H4 (cell line): ENCODE measurements at regions not wholly inside any gene's neighbourhood (a gene's known extent, or its start where the extent isn't known, plus 50 kb on each side); places are given as distances from the start of the nearest gene placed in this dataset.
A peak's percentile ranks its signal among the peaks of the same experiment; 100 is the strongest.
"Not testable (repeated sequence)": the region's sequence is repeated elsewhere in the genome, so short reads cannot be mapped to it uniquely, and the experiment has no call there.

Source experiments
- DNase-seq: peaks from one replicate; pipeline ENCODE4 v3.0.0-alpha.2; 2015; ENCODE audit warnings: low spot score

DNA sequence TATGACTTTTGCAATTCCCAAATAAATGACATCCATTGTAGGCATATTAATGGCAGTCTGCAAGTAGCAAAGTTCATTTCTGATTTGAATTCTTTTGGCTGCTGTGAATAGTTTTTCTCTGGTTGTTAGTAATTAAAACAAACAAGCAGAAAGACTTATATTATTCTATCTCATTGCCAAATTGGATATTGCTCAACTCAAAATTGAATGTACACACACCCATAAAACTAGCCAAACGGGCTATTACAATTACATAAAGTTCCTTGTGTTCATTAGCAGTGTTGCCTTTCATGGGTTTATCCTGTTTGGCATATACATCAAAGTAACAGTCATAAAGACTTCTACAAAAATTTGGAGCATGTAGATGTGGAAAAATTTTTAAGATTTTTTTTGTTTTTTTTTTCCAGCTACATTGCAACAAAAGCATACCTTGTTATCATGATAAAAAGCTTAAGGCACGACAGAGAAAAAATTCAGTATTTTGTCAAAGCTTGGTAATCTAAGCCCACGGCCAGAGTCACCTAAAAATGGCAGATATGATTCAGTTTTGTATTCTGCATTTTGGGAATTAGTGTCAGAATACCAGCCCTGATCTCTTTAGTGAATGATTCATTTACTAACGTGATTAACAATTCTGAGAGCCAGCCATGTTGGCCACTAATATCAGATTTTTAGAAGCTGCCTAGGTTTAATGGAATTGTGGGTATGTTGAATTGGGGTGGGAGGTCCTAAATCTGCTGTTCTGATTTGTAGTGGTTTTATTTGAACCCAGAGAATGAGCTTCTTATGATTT is 108.4 kb downstream of the KLF5 start:
- DNase-seq: no peak

DNA sequence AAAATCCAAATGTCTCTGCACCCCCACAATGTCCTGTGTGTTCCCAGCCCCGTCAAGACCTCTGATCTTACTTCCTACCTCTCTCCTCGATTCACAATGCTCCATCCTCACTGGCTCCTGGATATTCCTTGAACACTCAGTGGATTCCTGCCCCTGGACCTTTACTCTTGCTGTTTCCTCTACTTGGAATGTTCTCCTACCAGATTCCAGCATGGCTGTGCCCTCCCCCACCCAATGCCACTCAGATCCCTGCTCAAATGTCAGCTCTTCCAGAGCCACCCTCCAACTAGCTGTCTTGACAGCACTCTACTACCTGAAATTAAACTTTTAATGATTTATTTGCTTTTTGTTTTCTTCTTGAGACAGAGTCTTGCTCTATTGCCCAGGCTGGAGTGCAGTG is 107.4 kb downstream of the KLF5 start:
- no peak for DNase-seq

DNA sequence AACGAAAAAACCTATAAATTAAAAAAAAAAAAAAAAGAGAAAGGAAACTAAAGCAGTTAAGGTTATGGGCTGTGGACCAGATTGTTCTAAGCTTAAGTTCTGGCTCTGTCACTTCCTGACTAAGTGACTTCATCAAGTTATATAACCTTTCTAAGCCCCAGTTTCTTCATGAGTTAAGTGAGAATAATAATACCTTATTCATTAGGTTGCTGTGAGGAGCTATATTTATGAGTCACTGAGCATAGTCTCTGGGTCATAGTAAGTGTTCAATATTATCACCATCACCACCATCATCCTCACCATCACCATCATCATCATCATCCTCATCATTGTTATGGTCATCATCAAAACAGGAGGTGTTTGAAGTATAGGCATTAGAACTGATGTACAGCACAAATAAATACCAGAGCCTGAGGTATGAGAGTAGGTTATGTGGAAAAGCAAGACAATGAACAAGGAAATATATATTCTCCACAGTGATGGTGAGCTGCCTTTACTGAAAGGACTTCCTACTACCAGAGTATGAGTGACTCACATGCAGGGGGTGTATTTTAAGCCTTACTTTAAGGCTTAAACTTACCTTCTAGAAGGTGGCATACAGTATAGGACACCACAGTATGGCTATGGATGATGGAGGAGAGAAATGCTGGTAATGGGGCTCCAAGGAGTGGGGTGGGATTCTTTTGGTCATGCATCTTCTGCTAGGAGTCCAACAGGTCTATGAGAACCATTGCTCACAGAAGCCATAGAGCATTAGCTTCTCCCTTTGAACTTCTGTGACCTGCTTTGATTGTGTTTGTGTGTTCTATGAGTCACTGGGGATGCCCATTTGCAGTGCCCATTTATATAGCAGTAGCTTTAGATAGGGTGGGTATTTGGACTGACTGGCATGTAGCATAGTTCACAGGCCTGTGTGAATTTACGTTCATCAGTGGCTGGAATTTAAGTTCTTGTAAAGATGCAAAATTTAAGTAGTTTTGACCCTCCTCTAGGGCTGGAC is 104.4 kb downstream of the KLF5 start:
- DNase-seq: no peak

DNA sequence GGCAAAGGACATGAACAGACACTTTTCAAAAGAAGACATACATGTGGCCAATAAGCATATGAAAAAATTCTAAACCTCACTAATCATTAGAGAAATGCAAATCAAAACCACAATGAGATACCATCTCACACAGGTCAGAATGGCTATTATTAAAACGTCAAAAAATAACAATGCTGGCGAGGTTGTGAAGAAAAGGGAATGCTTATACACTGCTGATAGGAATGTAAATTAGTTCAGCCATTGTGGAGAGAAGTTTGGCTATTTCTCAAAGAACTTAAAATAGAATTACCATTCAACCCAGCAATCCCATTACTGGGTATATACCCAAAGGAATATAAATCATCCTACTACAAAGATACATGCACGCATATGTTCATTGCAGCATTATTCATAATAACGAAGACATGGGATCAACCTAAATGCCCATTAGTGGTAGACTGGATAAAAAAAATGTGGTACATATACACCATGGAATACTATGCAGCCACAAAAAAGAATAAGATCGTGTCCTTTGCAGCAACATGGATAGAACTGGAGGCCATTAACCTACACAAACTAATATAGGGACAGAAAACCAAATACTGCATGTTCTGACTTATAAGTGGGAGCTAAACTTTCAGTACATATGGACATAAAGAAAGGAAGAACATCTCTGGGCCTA is 101.7 kb downstream of the KLF5 start:
- not testable (repeated sequence) for DNase-seq

DNA sequence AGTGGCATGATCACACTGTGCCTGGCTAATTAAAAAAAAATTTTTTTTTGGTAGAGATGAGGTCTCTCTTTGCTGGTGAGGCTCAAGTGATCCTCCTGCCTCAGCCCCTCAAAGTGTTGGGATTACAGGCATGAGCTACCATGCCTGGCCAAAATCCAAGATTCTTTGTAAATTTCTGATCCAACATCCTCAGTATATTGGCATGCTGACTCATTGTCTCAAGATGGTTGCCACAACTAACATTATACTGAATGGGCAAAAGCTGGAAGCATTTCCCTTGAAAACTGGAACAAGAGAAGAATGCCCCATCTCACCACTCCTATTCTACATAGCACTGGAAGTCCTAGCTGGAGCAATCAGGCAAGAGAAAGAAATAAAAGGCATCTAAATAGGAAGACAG is 100.0 kb downstream of the KLF5 start:
- DNase-seq: peak; percentile 13

DNA sequence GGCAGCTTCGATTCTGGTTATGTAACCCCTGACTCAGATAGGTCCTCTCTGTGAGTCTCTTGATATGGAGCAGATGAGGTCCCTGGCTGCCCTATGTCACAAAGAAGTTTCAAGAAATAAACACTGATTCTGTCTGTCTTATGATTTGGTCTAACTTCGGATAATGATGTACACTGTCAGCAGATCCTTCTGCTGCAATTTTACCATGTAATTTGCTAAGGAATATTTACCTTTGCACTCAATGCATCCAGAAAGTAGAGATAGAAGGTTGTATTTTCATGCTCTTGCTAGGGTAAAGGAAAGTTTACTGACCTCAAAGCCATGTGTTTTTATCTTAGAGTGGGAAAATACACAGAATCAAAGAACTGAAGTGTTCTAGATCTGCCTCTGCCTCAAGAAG is 98.2 kb downstream of the KLF5 start:
- DNase-seq: no peak

DNA sequence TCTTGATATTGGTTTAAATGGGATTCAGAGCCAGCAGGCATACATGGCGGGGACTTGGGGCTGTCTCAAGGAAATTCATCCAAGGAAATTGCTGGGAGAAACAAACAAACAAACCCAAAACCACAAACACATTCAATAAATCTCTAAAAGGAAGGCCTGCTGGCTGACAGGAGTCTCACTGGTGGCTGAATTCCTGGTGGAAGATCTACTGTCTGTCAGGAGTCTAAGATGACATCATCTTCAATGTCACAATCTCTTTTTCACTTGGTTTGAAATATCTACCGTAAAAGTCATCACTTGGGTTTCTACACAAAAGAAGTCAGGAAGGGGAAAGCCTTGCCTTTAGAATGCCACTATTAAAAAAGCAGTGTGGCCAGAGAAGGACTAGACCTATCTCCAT is 87.9 kb downstream of the KLF5 start:
- DNase-seq: no peak

DNA sequence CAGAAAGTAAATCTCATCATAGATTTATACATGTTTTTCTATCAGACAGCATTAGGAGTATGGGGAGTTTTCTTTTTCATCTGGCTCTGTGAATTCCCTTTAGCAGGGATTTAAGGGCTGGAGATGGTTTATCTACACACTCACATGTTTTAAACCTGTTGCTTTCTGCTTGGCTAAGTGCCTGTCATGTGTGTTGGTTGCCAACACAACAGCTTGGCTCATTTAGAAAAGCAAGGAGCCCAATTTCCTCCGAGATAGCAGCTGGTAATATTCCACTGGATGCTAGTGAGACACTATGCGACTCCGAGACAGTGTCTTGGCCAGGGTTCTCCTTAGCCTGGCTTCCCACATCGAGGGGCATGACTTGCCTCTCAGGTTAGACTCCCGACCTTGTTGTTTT is 83.3 kb downstream of the KLF5 start:
- no peak for DNase-seq

DNA sequence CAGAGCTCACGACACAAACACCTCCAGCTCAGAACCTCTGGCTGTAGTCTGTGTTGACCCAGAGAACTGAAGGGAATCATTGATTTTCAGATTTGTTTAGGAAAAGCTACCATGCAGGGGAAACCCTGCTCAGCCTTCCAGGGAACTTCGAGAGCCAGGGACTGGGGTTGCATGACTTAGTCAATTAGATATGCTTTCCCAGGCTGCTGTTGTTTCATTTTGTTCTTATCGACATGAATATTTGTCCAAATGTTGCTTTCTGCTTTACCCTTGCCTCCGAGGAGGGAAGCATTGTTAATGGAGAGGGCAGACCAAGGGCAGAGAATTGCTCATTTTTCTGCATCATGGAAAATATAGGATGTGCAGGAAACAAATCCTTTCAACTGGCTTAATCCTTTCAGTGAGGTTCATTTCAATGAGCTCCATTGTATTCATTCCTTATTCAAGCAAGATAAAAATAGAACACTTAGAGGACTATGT is 82.5 kb downstream of the KLF5 start:
- DNase-seq: no peak

DNA sequence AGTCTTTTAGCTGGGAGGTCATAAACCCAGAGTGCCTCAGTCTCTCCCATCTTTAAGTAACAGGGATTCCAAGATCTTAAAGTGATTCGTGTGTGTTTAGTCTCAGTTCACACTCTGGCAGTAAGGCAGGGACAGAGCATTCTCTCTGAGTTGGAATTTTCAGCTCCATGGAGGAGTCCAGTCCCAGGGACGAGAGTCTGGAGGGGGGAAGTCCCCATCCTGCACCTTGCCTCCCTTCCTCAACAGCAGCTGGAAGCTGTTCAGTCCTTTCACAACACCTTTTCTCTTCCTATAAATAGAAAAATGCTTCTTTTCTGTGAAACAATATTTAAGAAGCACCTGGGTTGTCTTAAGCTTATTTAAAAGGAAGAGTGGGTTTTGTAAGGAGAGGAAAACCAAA is 82.0 kb downstream of the KLF5 start:
- no peak for DNase-seq

DNA sequence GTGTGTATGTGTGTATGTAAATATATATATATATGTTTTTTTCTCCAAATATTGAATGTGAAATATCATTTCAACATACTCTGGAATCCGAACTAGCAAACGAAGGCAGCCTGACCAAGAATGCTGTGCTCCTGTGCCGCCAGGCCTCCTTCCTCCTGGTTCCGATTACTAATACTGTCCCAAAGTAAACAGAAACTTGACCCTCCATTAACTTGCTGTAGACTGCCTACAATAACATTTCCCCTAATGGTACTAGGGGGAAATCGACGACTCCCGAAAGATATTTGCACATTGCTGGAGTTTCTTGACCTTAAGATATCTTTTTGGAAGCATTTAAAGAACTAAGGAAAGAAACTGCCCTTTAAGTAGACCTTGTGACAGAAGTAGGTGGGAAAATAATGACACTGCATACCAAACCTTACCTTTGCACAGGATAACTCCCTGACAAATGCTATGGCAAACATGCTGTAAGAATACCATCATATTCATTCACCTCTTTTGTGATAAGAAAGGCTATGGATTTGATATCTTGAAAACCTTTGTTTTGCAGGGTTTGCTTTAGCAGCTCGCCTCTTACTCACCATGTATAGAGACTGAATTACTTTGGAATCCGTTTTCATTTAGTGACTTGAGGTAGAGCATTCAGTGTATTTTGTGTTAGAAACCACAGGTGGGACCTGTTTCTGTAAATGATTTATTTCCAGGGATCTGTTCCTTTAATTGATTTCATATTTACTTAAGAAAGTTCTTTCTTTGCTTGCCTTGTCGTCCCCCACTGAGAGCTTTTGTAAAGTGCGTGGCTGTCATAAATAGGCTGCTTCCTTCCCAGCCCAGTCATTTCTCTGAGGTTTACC is 80.1 kb downstream of the KLF5 start:
- DNase-seq: peak; percentile 16

DNA sequence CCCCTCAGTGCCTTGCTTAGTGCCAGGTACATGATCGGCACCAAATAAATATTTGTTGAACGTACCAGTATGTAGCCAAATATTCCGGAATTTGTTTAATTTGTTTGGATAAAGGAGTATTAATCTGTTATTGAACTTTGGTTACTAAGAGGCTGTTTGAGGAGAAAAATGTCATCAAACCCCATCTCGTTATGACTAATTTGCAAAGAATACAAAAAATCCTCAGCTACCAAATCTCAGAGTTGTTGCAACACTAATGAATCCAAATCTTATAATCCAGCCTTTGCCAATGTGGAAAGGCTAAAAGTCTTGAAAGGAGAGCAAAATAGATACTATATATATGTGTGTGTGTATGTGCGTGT is 79.5 kb downstream of the KLF5 start:
- no peak for DNase-seq

DNA sequence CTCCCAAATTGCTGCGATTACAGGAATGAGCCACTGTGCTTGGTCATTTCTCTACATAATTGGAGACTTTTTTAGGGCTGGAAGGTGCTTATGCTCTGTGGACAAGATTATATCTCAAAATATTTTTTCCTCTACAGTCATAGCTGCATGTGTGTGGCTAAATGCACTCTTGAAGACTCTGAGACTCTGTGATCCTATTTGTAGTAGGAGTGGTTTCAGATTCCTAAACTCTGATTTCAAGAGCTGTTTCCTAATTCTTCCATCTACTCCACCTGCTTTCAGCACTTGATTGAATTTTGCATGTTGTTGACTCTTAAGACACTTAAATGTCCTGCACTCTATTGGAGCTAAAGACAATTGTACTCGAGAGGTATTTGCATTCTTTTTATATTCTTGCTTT is 78.0 kb downstream of the KLF5 start:
- no peak for DNase-seq

DNA sequence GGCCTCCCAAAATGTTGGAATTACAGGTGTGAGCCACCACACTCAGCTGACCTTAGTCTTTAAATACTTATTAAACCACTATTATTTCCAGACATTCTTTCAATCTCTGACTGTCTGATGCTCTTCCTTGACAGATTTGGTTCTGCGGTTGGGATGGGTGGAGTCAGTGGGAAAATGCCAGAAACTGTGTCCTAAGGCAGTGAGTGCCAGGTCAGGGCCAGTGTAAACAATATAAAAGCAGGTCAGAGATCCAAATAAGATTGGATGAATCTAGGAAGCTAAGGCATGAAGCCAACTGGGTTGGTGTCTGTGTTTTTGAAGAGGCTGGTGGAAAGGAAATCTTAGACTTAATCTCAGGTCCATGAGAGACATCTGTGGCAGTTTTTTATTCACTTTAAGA is 74.7 kb downstream of the KLF5 start:
- no peak for DNase-seq

DNA sequence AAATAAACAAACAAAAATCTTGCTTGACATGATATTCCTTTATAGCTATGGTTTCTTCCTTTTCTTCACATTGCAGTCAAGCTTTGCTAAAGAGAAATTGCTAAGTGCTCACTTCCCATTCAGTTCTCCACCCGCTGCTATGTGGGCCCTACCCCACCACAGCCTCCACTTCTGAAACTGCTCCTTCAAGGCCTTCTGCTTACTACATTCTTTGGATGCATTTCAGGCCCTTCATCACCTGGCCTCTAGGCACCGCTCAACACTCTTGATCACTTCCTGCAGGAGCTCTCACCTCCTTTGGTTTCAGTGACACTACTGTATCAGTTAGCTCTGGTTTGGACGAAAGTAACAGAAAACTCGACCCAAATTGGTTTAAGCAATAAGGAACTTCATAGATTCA is 72.4 kb downstream of the KLF5 start:
- DNase-seq: no peak

DNA sequence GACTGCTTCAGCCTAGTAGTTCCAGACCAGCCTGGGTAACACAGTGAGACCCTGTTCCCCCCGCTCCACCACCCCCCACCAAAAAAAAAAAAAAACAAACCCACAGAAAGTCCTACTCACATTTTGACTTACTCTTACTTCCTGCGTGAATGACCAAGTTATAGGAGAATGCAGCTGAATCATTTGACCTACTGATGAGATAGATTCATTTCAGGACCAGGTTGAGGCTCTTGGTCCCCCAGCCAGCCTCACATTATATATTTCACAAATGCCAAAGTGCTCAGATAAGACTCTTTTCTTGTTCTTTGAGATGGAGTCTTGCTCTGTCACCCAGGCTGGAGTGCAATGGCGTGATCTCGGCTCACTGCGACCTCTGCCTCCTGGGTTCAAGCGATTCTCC is 70.2 kb downstream of the KLF5 start:
- DNase-seq: no peak
